NCI-H2029 (cell line): ENCODE measurements at regions not wholly inside any gene's neighbourhood (a gene's known extent, or its start where the extent isn't known, plus 50 kb on each side); places are given as distances from the start of the nearest gene placed in this dataset.

Experiments
- DNase-seq: peaks from one replicate; lab custom pipeline; 2025; lab: John Stamatoyannopoulos, UW

GRCh38 chr4:18075823-18076433 is 54.4 kb upstream of the LCORL start:
- DNase-seq = peak; percentile 46

- DNase-seq = no peak
Observed at GRCh38 chr4:18071894-18072293, 50.3 kb upstream of the LCORL start.
